G401.6 (cell line): ENCODE measurements at regions not wholly inside any gene's neighbourhood (a gene's known extent, or its start where the extent isn't known, plus 50 kb on each side); places are given as distances from the start of the nearest gene placed in this dataset.

ENCODE experiments used
- FAIRE-seq: peaks from 2 replicates; lab custom pipeline; 2012; peaks lifted over from hg19 to GRCh38; lab: Jason Lieb, UNC

DNA sequence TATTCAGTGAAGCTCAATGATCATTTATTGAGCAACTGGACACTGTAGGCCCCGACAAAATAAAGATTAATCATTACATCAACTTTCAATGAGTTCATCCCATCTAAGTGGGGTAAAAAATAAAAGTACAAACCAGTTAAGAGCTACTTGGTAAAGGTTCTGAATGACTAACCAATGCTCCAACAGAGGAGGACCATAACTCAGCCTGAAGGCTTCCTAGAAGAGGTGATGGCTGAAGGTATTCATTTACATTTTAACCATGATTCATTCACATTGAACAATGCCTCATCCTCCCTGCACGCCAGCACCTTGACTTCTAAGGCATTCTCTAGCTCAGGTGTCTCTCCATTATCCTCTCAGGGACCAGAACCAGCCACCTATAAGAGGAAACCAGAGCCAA, 201.4 kb downstream of the ZNF462 start:
- FAIRE-seq = no peak

DNA sequence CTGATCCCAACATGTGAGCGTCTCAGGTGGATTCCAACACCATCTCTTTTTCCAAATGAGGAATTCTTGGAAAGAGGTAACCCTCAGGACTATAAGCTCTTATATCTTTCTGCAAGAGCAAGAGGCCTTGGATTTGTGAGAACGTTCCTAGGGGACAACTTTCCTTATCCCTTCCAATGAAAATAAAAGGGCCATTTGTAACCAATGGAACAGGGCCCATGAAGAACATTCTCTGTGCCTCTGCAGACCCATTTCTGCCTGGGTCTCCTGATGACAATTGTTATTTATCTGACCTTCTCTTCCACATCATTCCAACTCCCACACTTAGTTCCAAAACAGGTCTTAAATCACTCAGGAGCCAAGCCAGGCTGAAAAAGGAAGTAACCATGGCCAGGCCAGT, 202.6 kb downstream of the ZNF462 start:
- no peak for FAIRE-seq

DNA sequence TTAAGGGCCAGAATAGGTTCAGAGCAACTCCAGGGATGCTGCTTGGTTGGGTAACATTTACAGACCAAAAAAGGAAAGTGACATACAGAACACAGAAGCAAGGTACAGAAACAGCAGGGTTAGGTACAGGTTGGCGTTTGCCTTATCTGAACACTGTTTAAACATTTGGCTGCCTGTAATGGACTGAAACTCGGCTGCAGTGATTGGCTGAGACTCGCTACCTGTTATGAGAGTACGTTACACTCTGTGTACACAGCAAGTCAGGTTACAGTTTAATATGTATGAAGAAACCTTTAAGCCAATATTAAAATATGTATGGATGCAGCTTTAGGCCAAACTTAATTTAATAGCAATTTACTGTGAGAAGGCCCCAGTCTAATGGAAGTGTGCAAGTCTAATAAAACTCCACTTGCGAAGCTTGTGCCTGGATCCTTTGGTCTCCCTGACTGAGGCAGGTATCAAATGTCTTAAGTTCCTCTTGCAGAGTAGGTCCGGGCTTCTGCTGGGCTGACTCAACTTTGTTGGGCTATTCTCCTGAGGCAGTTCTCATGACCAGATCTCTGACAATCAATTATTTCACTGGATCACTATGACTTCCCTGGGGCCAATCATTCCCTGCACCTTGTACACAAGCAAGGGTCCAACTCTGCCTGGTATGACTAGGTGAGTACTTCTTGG, 204.9 kb downstream of the ZNF462 start:
- FAIRE-seq = no peak

DNA sequence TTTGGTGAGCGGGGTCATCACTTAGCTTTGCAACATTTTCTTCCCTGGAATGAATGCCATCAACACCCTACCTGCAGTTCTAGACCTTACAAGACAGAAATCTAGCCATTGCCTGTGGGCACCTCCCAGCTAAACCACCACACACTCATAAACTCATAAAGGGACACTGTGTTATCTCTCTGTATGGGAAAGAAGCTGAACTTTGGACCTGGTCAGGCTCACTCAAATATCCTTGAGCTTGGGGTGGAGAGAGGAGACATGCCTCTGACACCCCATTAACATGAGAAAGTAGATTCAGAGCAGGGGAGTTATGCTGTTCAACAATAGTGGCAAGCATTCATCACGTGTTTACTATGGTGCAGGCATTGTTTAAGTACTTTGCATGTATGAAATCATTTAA, 205.6 kb downstream of the ZNF462 start:
- no peak for FAIRE-seq

DNA sequence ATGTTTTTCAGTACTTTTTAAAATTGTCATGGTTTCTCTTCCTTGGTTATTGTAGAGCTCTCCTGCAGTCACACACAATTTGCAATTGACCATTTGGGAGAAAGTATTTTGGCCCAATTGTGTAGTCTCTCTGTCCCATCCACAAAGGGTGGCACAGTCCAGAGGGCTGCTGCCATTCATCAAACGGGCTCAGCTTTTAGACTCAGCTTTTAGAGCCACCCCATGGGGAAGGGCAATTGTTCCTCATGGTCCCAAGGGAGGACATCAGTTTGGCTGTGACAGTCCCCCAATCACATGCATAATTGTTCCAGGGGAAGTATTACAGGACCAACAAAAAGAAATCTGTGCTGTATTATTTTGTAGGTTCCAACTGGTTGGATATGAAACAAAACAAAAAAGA, 207.6 kb downstream of the ZNF462 start:
- no peak for FAIRE-seq

DNA sequence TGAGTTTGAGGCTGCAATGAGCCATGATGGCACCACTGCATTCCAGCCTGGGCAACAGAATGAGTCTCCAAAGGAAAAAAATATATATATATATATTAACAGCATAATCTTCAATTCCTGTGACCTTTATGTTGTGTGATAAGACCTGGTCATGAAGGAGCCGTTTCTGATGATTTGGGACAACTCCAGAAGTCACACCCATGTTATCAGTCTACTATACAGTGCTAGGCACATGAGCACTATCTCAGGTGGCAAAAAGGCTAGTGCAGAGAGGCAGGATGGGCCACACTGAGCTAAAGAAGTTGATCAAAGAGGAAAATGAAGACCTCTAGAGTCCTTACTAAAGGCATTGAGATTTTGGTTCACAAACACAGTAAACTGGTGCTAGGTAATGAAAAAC, 205.0 kb upstream of the RAD23B start:
- FAIRE-seq = no peak

DNA sequence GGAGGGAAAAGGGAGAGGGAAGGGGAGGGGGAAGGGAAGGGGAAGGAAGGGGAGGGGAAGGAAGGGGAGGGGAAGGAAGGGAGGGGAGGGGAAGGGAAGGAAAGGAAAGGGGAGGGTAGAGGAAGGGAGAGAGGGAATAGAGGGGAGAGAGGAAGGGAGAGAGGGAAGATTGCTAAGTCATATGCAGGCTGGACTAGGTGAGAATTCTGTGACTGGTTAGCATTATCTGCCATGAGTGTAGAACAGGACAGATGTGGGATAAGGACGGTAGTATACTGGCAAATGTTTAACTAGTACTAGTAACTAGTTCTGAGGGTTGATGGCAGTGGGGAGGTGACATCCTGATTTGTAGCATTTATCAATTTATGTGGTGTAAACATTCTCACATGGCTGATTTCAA, 203.5 kb upstream of the RAD23B start:
- FAIRE-seq = no peak

DNA sequence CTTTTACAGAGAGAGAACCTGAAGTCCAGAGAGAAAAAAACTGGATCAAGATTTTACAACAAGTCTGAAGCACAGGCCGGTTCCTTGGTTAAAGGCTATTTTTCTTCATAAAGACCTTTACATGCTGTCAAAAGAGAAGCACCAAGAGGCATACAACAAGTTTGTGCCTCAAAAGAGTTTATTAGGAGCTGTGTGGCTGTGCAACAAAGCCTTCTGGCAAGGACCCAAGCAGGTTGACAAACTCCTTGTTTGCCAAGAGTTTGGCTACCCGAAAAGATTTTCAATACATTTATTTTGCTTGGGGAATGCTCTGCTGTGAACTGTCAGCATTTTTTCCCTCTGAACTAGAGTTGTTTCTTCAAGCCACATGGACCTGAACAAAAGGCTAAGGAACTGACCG, 202.9 kb upstream of the RAD23B start:
- no peak for FAIRE-seq

DNA sequence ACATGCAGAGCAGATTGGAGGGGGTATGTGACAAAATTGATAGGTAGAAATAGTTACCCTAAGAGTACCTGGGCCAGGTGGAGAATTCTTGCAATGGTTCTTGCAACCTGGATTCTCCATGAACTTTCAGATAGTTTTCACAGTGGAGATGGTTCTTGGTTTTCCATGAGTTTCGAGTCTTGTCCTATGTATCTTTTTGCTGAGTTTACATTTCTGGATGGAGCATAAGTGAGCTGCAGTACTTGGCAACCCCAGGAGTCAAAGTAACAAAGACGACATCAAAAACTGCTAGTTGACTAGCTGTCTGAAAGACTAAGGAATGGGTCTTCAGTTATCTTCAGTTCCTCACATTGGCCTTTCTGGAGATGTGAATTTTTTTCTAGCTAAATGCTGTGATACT, 196.6 kb upstream of the RAD23B start:
- no peak for FAIRE-seq

DNA sequence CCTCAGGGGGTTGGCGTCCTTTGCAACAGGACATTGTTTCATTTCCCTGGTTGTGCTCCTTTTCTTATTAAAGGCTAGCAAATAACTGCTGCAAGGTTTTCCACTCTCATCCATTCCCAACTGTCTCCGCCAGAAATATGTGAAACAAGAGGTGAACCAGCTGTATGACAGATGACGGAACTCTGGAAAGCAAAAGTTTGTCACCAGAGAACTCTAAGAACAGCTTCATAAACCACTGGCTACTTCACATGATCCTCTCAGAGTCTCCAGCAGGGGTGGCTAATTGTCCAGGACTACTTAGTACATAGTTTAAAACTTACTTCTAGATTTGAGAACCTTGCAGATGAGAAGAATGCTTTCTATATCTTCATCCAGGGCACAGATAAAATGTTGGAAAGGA, 195.9 kb upstream of the RAD23B start:
- no peak for FAIRE-seq

DNA sequence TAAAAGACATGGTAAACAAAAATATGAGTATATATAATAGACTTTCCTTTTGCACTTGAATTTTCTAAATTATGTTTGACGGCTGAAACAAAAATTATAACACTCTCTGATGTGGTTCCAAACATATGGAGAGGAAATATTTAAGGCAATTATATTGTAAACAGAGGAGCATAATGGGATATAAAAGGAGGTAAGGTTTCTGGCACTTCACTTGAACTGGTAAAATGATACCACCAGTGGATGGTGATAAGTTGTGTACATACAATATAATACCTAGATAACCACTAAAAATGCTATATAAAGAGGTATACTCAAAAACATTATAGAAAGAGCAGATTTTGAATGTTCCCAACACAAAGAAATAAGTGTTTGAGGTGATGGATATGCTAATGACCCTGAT, 192.9 kb upstream of the RAD23B start:
- no peak for FAIRE-seq

DNA sequence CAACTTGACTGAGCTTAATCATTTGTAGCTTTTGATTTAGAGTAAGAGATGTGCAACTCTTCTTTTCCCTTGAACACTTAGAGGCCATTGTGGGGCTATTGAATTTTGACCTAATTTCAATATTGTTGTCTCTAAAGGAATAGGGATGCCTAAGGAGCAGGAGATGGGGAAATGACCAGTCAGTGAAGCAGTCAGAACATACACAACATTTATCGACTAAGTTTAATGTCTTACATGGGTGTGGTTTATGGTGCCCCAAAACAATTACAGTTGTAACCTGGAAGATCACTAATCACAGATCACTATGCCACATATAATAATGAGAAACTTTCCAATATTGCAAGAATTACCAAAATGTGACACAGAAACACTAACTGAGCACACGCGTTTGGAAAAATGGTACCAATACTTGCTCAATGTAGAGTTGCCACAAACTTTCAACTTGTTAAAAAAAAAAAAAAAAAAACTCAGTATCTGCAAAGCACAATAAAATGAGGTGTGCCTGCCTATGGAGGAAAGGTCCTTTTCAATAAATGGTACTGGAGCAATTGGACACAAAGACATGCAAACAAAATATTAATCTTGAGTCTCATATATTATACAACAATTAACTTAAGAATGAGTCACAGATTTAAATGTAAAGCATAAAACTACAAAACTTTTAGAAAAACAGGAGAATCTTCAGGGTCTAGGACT, 189.6 kb upstream of the RAD23B start:
- no peak for FAIRE-seq

DNA sequence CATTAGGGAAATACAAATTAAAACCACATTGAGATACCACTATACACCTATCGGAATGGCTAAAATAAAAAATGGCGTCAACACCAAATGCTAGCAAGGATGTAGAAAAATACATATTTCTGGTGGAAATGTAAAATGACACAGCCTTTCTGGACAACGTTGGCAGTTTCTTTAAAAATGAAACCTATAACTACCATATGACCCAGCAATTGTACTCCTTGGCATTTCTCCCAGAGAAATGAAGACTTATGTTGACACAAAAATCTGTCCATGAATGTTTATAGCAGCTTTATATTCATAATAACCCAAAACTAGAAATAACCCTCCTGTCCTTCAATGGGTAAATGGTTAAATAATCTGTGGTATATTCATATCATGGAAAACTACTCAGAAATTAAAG, 188.7 kb upstream of the RAD23B start:
- no peak for FAIRE-seq

DNA sequence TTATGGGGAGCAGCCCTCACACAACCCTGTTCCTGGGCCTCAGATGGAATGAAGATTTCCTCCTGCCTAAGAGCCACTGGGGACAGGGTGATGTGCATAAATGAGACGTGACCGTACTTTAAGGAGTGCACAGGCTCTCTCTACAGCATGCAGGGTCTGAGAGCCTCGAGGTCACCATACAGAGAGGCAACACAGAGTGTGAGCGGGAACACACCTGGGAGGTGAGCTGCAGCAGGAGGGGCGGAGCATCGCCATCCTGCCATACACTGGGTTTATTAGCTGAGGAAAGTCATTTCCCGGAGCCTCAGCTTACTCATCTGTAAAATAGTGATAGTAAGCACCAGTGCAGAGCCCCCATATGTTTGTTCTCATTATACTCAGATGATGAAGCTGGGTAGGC, 182.5 kb upstream of the RAD23B start:
- FAIRE-seq = no peak

DNA sequence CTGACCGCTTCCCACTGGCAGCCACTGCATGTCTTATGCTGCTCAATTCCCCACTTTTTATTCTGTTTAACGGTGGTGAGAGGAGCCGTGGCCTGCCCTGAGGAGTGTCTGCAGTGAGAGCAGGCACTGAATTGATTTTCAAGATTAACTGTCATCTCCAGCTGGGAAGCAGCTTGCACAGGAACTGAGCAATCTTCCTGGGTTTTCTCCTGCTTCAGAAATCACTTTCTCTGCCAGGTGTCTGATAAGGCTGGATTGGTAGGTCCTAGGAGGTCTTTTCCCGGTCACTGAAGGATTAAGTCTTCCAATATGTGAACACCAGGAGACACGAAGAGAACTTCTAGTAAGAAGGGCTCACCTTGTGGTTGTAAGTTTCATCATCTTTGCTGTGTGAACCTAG, 181.1 kb upstream of the RAD23B start:
- no peak for FAIRE-seq

DNA sequence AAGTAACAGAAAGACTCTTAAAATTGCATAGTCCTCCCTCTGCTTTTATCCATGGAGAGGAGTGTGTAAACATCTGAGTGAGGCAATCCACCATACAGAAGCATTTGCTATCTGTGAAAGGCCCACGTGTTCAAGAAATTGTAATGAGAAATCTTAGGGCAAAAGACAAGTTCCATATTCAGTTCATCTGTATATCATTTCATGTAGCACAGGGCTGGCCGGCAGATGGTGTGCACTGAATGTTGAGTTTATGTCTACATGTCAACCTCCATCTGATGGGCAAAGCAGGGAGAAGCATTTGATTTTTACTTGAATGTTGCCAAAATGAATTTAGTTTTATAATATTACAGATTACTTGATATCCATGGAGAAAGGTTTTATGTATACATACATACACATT, 179.5 kb upstream of the RAD23B start:
- FAIRE-seq = no peak

DNA sequence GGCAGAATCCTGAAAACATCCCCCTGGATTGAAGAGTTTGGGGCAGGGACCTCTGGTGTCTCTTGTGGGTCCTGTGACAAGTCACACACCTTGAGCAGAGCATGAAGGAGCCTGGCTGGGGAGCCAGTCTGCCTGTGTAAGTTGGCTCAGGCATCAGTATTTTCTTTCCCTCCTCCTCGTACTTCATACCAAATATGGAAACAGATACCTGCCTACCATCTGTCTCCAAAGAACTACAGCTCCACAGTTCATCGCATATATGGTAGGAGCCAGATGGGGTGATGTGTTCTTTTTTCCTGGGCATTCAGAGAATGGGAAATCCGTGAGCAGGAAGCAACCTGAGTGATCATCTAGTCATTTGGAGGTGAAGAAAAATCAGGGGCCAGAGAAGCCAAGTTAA, 177.3 kb upstream of the RAD23B start:
- no peak for FAIRE-seq

DNA sequence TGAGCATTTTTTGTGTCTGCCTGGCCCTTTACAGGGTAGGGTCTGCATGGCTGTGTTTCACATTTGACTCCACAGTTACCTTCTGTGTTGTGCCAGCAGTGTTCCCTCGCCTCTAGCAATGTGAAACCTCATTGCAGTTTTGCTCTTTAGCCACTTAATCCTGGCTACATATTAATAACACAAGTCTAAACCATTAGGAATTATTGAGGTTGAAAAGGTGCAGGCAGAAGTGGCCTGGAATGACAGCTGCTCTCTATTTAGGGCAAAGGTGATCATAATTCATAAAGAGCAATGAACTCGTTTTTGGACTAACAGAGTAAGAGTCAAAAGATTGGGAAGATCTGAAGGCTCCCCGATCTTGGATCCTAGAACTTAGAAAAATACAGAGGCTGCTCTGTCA, 176.7 kb upstream of the RAD23B start:
- FAIRE-seq = no peak

DNA sequence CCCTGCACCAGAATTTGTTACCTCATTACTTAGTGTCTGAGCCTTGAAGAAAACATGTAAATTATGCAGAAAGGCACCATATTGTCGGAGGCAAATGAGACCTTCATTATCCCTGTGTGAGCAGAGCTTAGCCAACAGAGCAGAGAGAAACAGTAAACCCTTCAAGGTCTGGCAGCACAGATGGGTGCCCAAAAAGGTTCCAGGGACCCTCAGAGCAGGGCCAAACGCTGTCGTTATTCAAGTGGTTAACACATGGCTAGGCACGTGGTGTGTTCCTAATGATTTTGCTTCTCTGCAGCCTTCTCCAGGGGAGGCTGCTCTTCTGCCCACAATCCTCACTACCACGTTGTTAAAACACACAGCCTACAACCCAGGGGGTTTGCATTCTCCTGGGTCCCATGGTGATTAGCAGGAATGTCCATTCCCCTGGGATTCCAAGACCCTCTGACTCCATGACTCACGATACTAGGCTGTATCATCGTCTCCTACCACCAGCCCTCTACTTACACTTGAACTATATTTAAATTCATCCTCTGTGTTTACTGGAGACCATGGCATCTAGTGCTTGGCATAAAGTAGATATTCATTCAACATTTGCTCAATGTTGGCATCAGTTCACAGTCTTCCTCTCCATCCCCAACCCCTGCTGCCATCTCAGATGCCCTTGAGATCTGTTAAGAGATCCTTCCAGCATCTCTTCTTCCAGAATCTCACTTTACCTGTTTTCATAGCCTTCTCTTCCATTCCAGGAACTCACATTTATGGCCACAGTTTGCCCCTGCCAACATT, 174.5 kb upstream of the RAD23B start:
- FAIRE-seq = no peak

DNA sequence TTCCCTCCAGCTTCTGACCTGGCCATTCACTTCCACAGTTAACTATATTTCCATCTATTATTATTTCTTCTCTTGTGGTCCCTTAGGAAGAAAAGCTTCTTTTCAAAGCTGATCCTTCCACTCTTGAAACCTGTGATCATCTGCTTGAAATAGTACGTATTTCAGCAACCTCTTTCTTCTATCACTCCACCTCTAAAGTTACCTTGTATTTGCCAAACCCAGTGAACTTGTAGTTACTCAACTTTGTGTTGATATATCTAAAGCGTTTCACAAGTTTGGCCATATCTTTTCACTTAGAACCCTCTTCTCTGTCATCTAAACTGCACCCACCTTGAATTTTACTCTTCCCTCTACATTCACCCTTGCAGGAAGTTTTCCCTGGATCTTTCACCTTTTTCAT, 173.8 kb upstream of the RAD23B start:
- FAIRE-seq = no peak

DNA sequence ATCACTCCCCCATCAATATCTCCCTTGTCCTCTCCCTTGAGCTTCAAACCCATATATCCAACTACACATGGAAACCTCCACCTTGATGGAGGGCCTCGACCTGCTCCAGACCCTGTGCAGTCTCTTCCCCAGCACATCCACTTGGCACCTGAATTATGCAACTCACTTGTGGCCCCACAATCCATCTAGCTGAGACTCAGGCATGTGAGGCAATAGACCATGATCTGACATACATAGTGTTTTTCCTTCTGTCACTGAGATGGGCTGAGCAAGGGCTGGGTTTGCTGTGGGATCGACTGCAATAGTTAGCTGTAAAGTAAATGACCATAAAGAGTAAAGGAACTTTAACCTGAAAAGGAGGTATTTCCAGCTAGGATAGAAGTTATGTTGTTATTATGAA, 172.9 kb upstream of the RAD23B start:
- no peak for FAIRE-seq

DNA sequence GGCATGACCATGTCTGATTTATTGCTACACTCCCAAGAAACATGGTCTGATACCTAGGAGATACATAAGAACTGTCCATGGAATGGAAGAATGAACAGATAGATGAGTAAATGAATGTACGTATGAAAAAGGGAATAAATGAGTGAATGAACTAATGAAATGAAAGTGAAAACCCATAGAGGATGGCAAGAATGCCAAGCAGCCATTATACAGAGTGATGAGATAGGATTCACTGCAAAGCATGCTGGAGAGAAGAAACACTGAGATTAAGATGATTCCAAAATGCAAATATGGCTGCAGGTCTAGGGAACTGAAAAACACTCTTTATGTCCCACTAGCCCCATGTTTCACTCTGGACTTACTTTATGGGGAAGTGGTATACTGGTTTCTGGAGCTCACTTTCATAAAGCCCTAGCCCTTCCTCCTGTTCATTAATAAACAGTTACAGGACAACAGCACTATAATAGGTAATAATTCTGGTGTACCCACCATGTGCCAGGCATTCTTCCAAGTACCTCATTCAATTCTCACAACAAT, 170.3 kb upstream of the RAD23B start:
- FAIRE-seq = no peak

DNA sequence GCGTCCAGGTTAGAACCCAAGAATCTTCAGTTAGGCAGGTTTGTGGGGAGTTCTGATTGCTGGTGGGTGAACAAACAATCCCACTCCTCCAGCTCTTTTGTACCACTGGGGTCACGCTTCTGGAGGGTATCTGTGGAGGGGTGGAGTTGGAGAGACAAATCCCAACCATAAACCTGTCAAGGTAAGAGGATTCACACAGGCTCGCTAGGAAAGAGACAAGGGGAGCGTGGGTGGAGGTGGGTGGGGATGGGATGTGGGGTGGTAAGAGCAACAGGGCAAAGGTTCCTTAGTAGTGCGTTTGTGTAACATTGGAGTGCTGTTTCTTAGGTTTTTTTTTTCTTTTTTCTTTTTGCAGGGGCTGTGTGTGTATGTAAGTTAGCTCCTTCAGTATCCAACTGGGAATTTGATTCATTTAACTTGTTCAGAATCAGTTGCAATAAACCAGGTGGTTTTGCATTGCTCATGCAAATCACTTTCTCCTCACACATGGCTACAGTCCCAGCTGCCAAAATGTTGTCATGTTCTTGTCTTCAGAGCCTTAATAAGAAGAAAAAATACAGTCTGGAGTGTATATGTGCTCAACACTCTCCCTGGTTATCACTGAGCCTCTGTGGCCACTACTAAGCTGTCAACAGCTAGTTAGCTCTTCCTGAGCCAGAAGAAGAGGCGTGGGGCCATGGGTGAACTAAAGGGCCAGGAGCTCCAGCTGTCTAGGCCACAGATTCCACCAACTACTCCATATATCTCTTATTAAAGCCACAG, 164.0 kb upstream of the RAD23B start:
- FAIRE-seq = no peak
